Mucosa of stomach (tissue), 1 donor: ENCODE measurements at regions not wholly inside any gene's neighbourhood (a gene's known extent, or its start where the extent isn't known, plus 50 kb on each side); places are given as distances from the start of the nearest gene placed in this dataset.
"Not testable (repeated sequence)": the region's sequence is repeated elsewhere in the genome, so short reads cannot be mapped to it uniquely, and the experiment has no call there.

Experiments
- H3K27me3 ChIP-seq: one replicate; pipeline ENCODE4 v1.7.0; 2013; ENCODE audit warnings: mild to moderate bottlenecking, low read length; ENCODE audit not compliant: control insufficient read depth, insufficient read depth
- H3K36me3 ChIP-seq: one replicate; pipeline ENCODE4 v1.7.0; 2013; ENCODE audit warnings: low read length; ENCODE audit not compliant: control insufficient read depth, insufficient read depth
- H3K4me1 ChIP-seq: one replicate; pipeline ENCODE4 v1.7.0; 2013; ENCODE audit warnings: mild to moderate bottlenecking, low read length; ENCODE audit not compliant: control insufficient read depth, insufficient read depth
- H3K4me3 ChIP-seq: one replicate; pipeline ENCODE4 v1.7.0; 2013; ENCODE audit warnings: low read length
- H3K9ac ChIP-seq: one replicate; pipeline ENCODE4 v1.7.0; 2013; ENCODE audit warnings: mild to moderate bottlenecking, low read length, moderate library complexity
- H3K9me3 ChIP-seq: one replicate; pipeline ENCODE4 v1.7.0; 2013; ENCODE audit warnings: mild to moderate bottlenecking, low read length, moderate library complexity; ENCODE audit not compliant: control insufficient read depth
- donor health status: Pancreatic carcinoma.

DNA sequence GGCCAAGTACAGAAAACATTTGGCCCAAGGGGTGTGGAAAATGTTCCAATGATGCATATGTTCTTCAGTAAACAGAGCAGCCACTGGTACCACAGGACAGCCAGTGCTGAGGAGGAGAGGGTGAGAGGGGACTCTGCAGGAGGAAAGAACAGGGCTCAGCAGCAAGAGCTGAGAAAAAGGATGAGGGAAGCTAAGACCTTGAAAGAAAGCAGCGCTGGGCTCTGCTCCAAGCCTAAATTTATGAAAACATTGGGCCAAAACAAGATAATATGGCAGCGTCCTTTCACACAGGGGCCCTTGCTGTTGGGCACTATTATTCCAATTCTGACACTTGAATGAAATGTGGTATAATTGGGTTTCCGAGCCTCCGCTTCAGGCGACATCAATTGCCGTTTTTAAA is 939.0 kb upstream of the FANCL start:
- Histone ChIP-seq H3K9ac (no peak overlapping the region), H3K36me3 (no peaks in the 10 kb centered on the region), H3K4me3 (no peak overlapping the region), H3K9me3 (no peaks in the 10 kb centered on the region), H3K27me3 (no peaks in the 10 kb centered on the region), H3K4me1 (no peaks in the 10 kb centered on the region)

DNA sequence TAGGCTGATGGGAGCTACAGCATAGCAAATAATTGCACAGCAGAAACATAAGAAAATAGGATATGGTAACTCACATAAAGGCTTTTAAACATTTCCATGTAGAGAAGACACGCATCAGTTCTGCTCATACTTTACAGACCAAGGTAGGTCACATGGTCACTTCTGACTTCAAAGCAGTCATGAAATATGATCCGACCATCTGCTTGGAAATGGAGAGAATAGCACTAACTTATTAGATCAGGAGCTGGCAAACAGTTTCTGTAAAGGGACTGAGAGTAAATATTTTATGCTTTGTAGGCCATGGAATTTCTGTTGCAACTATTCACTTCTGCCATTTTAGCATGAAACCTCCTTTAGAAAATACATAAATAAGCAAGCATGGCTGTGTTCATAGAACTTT is 936.6 kb upstream of the FANCL start:
- Histone ChIP-seq H3K4me3 (no peak overlapping the region), H3K9ac (no peak overlapping the region), H3K27me3 (no peaks in the 10 kb centered on the region), H3K4me1 (no peaks in the 10 kb centered on the region), H3K9me3 (no peaks in the 10 kb centered on the region), H3K36me3 (no peaks in the 10 kb centered on the region)

GRCh38 chr2:59176737-59177136 is 935.6 kb upstream of the FANCL start:
- Histone ChIP-seq H3K4me3 (no peak overlapping the region), H3K36me3 (no peaks in the 10 kb centered on the region), H3K9ac (no peak overlapping the region), H3K9me3 (no peaks in the 10 kb centered on the region), H3K27me3 (no peaks in the 10 kb centered on the region), H3K4me1 (no peaks in the 10 kb centered on the region)

- Histone ChIP-seq H3K27me3 (no peaks in the 10 kb centered on the region), H3K4me1 (no peaks in the 10 kb centered on the region), H3K9me3 (no peaks in the 10 kb centered on the region), H3K9ac (no peak overlapping the region), H3K4me3 (no peak overlapping the region), H3K36me3 (no peaks in the 10 kb centered on the region)
Observed at GRCh38 chr2:59174536-59175243, 933.6 kb upstream of the FANCL start.

DNA sequence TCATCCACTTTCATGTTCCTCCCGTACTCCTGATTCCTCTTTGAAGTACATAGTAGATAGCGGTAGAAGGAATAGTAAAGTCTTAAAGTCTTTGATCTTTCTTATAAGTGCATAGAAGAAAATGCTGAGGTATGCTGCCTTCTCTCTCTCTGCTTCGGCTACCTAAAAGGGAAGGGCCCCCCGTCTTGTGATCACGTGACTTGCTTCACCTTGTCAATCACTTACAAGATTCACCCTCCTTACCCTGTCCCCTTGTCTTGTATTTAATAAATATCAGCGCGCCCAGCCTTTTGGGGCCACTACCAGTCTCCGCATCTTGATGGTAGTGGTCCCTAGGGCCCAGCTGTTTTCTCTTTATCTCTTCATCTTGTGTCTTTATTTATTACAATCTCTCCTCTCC is 932.2 kb upstream of the FANCL start:
- Histone ChIP-seq H3K4me1 (no peaks in the 10 kb centered on the region), H3K36me3 (no peaks in the 10 kb centered on the region), H3K27me3 (no peaks in the 10 kb centered on the region), H3K4me3 (no peak overlapping the region), H3K9ac (no peak overlapping the region), H3K9me3 (no peaks in the 10 kb centered on the region)

GRCh38 chr2:59171019-59171418 is 929.9 kb upstream of the FANCL start:
- Histone ChIP-seq H3K9ac (no peak overlapping the region), H3K27me3 (no peaks in the 10 kb centered on the region), H3K4me3 (no peak overlapping the region), H3K4me1 (no peaks in the 10 kb centered on the region), H3K9me3 (no peaks in the 10 kb centered on the region), H3K36me3 (no peaks in the 10 kb centered on the region)

DNA sequence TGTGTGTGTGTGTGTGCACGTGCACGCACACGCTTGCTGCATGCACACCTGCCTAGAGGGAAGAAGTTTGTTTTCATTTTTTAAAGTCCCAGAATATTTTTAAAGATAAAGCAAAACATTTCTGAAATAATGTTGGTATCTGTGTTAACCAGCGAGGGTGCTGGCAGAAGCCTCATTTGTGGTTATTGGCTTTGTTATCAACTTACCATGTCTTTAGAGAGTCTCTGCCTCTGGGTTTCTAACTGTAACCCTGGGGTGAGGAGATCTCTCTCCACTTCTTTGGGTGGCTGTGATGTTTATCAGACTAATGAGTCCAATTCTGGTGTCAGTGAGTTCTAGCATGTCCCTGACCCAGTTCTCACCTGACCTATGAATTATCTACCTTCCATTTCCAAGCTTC is 927.6 kb upstream of the FANCL start:
- Histone ChIP-seq H3K27me3 (no peaks in the 10 kb centered on the region), H3K4me1 (no peaks in the 10 kb centered on the region), H3K36me3 (no peaks in the 10 kb centered on the region), H3K9ac (no peak overlapping the region), H3K9me3 (no peaks in the 10 kb centered on the region), H3K4me3 (no peak overlapping the region)

DNA sequence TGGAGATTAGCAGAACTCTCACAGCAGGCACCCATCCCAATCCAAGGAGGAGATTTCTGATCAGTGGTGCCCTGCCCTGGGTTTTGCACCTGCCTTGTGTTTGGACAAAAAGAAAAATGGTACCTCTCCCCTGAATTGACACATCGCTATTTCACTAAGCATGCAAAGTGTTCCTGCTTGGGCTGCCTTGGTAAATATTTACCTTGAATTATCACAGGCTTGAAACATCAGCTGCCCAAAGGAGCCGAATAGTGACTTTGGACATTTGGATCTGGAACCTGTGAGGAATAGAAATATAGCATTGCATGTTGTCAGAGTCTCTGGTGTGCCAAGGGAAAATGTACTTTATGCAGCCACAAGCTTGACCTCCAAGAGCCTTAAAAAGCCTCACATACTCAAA is 926.4 kb upstream of the FANCL start:
- H3K4me3 ChIP-seq: no peak overlapping the region
- H3K27me3 ChIP-seq: no peaks in the 10 kb centered on the region
- no peak overlapping the region for H3K9ac ChIP-seq
- H3K36me3 ChIP-seq: no peaks in the 10 kb centered on the region
- H3K9me3 ChIP-seq: no peaks in the 10 kb centered on the region
- H3K4me1 ChIP-seq: no peaks in the 10 kb centered on the region

- H3K9ac ChIP-seq, H3K4me3 ChIP-seq, H3K27me3 ChIP-seq, H3K9me3 ChIP-seq, H3K4me1 ChIP-seq, H3K36me3 ChIP-seq: not testable (repeated sequence)
Observed at GRCh38 chr2:59157908-59158307, 916.8 kb upstream of the FANCL start.

DNA sequence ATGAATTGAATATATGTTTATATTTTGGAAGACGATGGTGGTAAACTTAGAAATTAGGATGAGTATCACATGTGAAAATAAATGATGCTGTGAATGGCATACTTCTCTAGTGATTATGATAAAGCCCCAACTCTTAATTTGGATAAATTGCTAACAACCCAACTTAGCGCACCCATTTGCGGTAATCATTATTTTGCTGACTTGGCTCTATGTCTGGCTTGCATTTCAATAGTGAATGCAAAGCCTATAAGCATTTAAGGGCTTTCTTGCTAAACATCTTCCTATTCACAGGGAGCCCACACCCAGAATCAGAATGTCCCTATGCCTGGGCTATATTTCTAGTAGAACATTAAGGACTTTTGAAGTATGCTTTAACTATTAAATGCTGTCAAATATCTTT is 910.7 kb upstream of the FANCL start:
- H3K9ac ChIP-seq: no peak overlapping the region
- H3K9me3 ChIP-seq: no peaks in the 10 kb centered on the region
- H3K27me3 ChIP-seq: no peaks in the 10 kb centered on the region
- H3K4me3 ChIP-seq: no peak overlapping the region
- H3K4me1 ChIP-seq: no peaks in the 10 kb centered on the region
- no peaks in the 10 kb centered on the region for H3K36me3 ChIP-seq

- Histone ChIP-seq H3K4me1 (no peaks in the 10 kb centered on the region), H3K27me3 (no peaks in the 10 kb centered on the region), H3K9me3 (no peaks in the 10 kb centered on the region), H3K9ac (no peak overlapping the region), H3K4me3 (no peak overlapping the region), H3K36me3 (no peaks in the 10 kb centered on the region)
Observed at GRCh38 chr2:59150217-59150849, 909.2 kb upstream of the FANCL start.

DNA sequence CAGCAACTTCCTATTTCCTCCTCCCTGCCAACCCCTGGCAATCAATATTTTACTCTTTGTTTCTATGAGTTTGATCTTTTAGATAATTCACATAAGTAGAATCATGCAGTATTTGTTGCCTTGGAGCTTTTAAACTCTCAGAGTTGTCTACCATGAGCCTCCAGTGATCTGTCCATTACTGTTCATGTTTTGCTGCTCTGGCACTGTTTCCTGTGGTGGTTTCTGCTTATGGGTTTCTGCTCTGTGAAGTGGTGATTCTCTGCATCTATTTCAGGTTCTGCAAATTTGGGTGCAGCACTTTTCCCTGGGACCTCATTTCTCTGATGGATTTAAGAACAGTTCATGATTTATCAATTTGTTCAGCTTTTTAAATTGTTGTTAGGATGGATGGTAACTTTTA is 908.1 kb upstream of the FANCL start:
- H3K36me3 ChIP-seq: no peaks in the 10 kb centered on the region
- no peaks in the 10 kb centered on the region for H3K27me3 ChIP-seq
- no peaks in the 10 kb centered on the region for H3K4me1 ChIP-seq
- H3K4me3 ChIP-seq: no peak overlapping the region
- no peak overlapping the region for H3K9ac ChIP-seq
- H3K9me3 ChIP-seq: no peaks in the 10 kb centered on the region

GRCh38 chr2:59112258-59112657 is 871.1 kb upstream of the FANCL start:
- no peaks in the 10 kb centered on the region for H3K36me3 ChIP-seq
- H3K9ac ChIP-seq: no peak overlapping the region
- H3K4me1 ChIP-seq: no peaks in the 10 kb centered on the region
- no peaks in the 10 kb centered on the region for H3K9me3 ChIP-seq
- no peak overlapping the region for H3K4me3 ChIP-seq
- no peaks in the 10 kb centered on the region for H3K27me3 ChIP-seq
